Ureter (tissue), 1 donor: ENCODE measurements at regions not wholly inside any gene's neighbourhood (a gene's known extent, or its start where the extent isn't known, plus 50 kb on each side); places are given as distances from the start of the nearest gene placed in this dataset.

Experiments used
- DNase-seq: peaks from one replicate; pipeline ENCODE4 v3.0.0-alpha.2; 2020; ENCODE audit warnings: low spot score
- donor health status: DM: yes; HTN: yes; CAD: no.

DNA sequence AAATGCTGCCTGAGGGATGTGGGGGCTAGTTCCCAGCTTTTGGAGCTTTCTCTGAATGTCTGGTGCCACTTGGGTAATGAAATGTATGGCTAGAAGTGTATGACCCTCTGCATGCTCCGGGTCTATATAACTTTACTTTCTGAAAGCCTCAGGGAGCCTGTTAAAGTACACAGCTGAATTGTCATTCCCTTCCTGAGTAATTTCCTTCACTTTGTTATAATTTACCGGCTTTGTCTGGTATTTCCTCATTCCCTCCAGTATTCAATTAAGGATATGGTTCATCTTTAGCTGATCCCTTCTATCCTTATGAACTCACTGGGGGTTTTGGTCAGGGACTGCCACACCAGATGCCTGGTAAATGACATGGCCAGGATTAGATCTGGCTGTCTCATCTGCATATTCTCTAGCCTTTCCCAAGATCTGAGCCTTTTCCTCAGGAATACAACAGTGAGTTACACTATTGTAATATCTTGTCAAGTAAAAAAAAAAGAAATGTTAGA, 620.3 kb downstream of the ZPLD1 start:
- no peak for DNase-seq

GRCh38 chr3:103056542-103056941, 621.7 kb downstream of the ZPLD1 start:
- no peak for DNase-seq

DNA sequence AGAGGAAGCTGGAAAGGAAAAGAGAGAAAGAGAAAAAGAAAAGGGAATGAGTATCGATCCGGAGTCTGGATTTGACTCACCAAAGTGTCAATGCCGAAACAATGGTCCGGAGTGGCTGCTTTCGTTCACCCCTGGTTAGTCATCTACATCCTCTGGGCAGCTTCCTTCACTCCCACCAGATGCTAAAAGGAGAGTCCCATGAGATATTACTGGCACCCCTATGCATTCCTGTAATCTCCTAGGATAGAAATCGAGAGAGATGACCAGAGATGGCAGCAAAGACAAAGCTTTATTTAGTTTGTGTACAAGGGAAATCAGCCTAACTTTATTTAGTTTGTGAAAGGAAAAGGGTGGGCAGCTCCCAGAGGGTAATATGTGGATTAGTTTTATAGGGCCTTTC, 622.2 kb downstream of the ZPLD1 start:
- DNase-seq: no peak

DNA sequence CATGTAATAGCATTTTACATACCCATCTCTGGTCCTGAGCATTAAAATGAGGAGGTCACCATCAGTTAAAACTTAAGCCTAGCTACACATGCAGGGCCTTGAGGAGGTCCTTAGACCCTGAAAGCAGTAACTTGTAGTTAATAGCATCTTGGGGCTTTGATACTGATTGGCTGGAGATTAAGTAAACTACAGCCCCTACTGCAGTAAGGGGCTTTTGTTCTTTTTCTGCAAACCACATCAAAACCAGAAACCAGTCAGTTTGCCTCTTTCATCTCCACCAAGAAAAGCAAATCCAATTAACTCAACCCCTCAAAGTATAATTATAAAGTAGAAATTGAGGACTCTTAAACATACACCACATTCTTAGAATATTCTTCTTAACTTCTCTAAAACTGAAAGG, 622.7 kb downstream of the ZPLD1 start:
- DNase-seq: no peak

DNA sequence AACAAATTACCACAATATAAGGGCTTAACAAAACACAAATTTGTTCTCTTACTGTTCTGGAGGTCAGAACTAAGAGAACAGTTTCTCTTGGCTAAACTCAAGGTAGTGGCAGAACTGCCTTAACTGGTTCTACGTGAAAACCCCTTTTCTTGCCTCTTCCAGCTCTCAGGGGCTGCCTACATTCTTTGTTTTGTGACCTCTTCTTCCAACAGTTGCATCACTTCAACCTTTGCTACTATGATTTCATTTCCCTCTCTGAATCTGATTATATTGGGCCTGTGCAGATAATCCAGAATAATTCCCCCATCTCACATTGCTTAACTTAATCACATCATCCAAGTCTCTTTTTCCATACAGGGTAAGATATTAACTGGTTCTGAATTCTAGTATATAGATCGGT, 624.6 kb downstream of the ZPLD1 start:
- DNase-seq: no peak

DNA sequence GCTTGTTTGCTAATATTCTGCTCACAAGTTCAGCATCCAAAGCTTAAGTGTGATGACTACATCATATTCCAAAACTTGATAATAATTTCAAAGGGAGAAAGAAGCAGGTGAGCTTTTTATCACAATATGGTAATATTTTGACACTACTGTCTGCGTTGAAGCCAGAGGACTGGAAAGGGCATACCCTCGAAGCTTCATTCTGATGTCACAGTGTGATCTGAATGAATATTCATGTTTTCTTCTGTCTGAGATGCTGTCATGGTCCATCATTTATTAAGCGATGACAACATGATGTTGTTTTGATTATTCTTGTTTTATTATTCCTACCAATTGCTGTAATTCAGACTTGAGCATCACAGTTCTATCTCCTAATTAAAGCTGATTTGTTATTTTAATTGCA, 625.4 kb downstream of the ZPLD1 start:
- DNase-seq: no peak

DNA sequence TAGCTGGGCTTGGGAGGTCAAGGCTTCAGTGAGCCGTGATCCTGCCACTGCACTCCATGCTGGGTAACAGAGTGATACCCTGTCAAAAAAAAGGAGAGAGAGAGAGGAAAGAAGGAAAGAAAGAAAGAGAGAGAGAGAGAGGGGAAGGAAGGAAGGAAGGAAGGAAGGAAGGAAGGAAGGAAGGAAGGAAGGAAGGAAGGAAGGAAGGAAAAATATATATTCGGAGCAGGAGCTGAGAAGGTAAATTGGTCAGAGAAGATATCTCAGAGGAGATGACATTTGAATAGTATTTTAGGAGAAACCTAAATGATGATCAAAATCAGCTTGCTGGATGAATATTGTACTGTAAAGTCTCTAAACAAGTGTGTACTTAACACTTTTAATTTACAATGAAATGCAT, 633.1 kb downstream of the ZPLD1 start:
- no peak for DNase-seq

DNA sequence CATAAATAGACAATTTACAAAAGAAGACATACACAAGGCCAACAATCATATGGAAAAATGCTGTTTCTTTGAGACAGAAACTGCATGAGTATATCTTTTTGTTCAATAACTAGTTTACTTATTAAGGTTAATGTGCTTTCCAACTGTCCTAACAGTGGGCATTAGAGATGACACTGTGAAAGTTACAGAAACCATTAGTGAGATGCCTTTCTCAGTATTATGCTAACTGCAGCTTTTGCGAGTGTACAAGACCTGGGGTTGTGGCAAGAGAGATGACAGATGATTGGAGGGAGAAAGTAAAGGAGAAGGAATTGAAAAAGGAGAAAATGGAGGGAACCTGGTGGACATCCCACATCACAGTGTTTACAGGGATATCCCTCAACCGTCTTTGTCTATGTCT, 640.5 kb downstream of the ZPLD1 start:
- no peak for DNase-seq

DNA sequence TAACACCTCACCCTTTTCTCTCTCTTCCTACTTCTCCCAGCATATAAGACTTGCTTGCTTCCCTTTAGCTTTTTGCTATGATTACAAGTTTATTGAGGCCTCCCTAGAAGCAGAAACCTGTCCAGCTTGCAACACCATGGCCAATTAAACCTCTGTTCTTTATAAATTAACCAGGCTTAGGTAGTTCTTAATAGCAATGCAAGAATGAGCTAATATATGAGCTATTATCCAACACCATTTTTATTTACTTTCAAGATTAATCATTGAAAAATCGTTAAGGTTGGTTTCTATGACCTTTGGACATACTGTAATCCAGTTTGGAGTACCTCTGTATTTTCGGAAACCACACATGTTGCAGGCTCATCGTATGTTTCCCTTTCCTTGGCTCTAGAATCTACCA, 643.1 kb downstream of the ZPLD1 start:
- no peak for DNase-seq

GRCh38 chr3:103082501-103082900, 647.7 kb downstream of the ZPLD1 start:
- no peak for DNase-seq

GRCh38 chr3:103083848-103084631, 649.2 kb downstream of the ZPLD1 start:
- no peak for DNase-seq

GRCh38 chr3:103085465-103085864, 650.6 kb downstream of the ZPLD1 start:
- DNase-seq: no peak

DNA sequence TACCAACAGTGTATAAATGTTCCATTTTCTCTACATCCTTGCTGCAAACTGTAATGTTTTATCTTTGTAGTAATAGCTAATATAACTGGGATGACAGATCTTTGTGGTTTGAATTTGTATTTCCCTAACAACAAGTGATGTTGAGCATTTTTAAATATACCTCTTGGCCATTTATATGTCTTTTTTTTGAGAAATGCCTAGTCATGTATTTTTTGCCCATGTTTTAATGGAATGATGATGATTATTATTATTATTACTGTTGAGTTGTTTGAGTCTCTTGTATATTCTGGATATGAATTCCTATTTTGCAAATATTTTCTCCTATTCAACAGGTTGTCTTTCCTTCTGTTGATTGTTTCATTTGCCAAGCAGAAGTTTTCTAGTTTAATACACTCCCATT, 654.9 kb downstream of the ZPLD1 start:
- no peak for DNase-seq

DNA sequence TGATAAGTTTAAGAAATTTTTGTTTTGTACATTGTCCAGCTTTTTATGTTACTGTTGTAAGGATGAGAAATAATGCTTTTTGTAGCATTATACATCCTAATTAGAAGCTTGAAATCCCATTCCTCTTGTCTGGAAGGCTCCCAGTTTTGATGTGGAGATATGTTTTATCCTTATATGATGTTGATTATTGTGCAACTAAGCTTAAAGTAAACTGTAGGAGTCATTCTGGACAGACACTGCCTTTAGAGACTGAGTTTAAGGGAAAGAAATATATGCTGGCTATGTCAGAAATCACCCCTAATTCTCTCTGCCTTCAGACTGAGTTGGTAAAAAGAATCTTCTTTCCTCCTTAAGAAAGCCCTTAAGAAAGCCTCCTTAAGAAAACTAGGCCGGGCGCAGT, 670.4 kb downstream of the ZPLD1 start:
- DNase-seq: no peak

- no peak for DNase-seq
Measured at GRCh38 chr3:103112273-103112672, 677.5 kb downstream of the ZPLD1 start.

- no peak for DNase-seq
Measured at GRCh38 chr3:103126115-103126514, 691.3 kb downstream of the ZPLD1 start.

- no peak for DNase-seq
Measured at GRCh38 chr3:103127098-103127630, 692.3 kb downstream of the ZPLD1 start.

- no peak for DNase-seq
Measured at GRCh38 chr3:103127737-103128136, 692.9 kb downstream of the ZPLD1 start.

DNA sequence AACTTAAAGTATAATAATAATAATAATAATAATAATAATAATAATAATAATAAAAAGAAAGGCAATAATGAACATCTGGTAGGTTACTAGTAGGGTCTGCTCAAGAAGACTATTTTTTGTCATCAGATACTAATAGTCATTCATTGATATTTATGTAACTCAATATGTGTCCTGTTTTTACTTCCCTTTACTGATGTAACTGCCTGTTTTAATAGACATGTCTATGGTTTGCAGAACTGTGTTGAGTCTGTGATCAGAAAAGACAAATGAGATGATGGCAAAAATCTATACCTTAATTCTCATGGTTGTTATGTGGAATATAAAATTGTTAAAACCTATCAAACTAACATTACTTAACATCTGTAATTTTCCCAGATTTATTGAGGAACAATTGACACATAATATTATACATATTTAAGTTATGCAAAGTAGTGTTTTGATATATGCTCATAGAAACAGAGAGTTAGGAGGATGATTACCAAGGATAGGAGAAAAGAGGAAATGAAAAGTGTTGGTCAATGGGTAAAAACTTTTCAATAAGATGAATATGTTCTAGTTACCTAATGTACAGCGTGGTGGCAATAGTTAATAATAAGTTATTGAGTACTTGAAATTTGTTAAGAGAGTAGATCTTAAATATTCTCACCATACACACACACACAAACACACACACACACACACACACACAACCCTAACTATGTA, 699.4 kb downstream of the ZPLD1 start:
- DNase-seq: no peak

- DNase-seq: no peak
Measured at GRCh38 chr3:103136621-103137020, 701.8 kb downstream of the ZPLD1 start.

GRCh38 chr3:103137830-103138229, 703.0 kb downstream of the ZPLD1 start:
- no peak for DNase-seq

DNA sequence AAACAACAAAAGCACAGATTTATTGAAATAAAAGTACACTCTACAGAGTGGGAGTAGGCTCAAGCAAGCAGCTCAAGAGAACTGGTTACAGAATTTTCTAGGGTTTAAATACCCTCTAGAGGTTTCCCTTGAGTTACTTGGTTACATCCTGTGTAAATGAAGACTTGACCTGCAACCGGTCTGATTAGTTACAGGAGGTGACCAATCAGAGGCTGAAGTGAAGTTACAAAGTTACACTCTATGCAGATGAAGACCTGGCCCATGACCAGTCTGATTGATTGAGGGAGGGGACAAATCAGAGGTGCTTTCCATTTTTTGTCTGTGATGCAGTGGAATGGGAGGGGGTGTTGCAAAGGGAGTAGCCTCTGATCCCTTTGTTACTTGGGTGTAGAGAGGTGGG, 723.4 kb downstream of the ZPLD1 start:
- DNase-seq: no peak

- no peak for DNase-seq
Measured at GRCh38 chr3:103166890-103167289, 732.1 kb downstream of the ZPLD1 start.
